ENCODE measurements at regions not wholly inside any gene's neighbourhood (a gene's known extent, or its start where the extent isn't known, plus 50 kb on each side); places are given as distances from the start of the nearest gene placed in this dataset.

GRCh38 chr5:148933903-148934432, 107.6 kb downstream of the ADRB2 start:
- TF ChIP-seq SUZ12 (IDR thresholded peaks at IDR 0.05; ENCODE audit: extremely low read depth, insufficient read depth, insufficient read length) (no peak), YY1 (IDR thresholded peaks at IDR 0.05; ENCODE audit: insufficient read depth, insufficient read length) (no peak)

Data from NT2/D1 (cell line).